HEK293 (cell line): ENCODE measurements at regions not wholly inside any gene's neighbourhood (a gene's known extent, or its start where the extent isn't known, plus 50 kb on each side); places are given as distances from the start of the nearest gene placed in this dataset.

ENCODE experiments used
- HOXC10 ChIP-seq: sonication (generic); formaldehyde crosslinking; IDR thresholded peaks from 2 replicates; pipeline ENCODE4 v1.8.1; 2023; ENCODE audit warnings: mild to moderate bottlenecking, missing genetic modification reagents
- ZNF157 ChIP-seq: fragments of 450-650 bp; formaldehyde crosslinking; IDR thresholded peaks from 2 replicates; pipeline ENCODE4 v1.5.1; 2016; ENCODE audit warnings: missing biosample characterization, missing genetic modification characterization
- ZNF274 ChIP-seq, 2 experiments: fragments of 200-500 bp in 1 of 2; fragments of 450-650 bp in 1 of 2; sonication (Bioruptor generic) in 1 of 2; formaldehyde crosslinking in 1 of 2; IDR thresholded peaks; 2 replicates each; pipeline versions ENCODE4 v1.5.1 to v1.6.1; 2014 to 2016; ENCODE audit warnings: borderline replicate concordance in 1 of 2, inconsistent platforms in 1 of 2, low read length in 1 of 2, missing biosample characterization in 1 of 2, missing genetic modification characterization in 1 of 2
- ZNF501 ChIP-seq: fragments of 450-650 bp; formaldehyde crosslinking; IDR thresholded peaks from 2 replicates; pipeline ENCODE4 v1.5.1; 2016; ENCODE audit warnings: missing biosample characterization, missing genetic modification characterization
- ZNF629 ChIP-seq: fragments of 450-650 bp; formaldehyde crosslinking; IDR thresholded peaks from 2 replicates; pipeline ENCODE4 v1.5.1; 2017; ENCODE audit warnings: missing biosample characterization, missing genetic modification characterization
- ZXDB ChIP-seq: fragments of 450-650 bp; formaldehyde crosslinking; IDR thresholded peaks from 2 replicates; pipeline ENCODE4 v1.5.1; 2016; ENCODE audit warnings: missing biosample characterization, missing genetic modification characterization
- TF ChIP-seq, protein P1 (sequence below): fragments of 450-650 bp; formaldehyde crosslinking; IDR thresholded peaks from 2 replicates; pipeline ENCODE4 v1.5.1; 2016; ENCODE audit warnings: missing biosample characterization, missing genetic modification characterization
- TF ChIP-seq, protein P2 (sequence below): fragments of 450-650 bp; formaldehyde crosslinking; IDR thresholded peaks from 2 replicates; pipeline ENCODE4 v1.5.1; 2016; ENCODE audit warnings: missing biosample characterization, missing genetic modification characterization
- TF ChIP-seq, protein P3 (sequence below): IDR thresholded peaks from 2 replicates; pipeline ENCODE4 v1.6.1; 2011; ENCODE audit warnings: mild to moderate bottlenecking, low read depth, low read length, borderline replicate concordance
- TF ChIP-seq, protein P4 (sequence below): fragments of 450-650 bp; IDR thresholded peaks from 2 replicates; pipeline ENCODE4 v1.5.1; 2018; ENCODE audit warnings: missing biosample characterization, missing genetic modification characterization

DNA sequence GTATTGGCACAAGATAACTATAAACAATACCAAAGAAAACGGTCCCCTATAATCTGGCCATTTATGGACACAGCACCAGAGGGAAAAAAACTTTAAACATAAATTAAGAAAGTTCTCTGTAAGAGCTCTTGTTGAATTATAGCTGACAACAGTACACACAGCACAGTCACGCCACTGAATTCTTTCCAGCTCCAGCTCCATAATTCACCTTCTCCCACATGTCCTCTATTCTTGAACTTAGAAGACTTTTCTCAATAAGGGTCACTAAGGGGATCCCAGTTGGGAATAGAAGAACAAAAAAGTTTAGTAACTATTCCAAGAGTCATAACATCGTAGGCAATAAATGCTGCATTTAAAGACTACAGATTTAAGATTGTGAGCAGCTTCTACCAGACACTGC is 124.6 kb upstream of the CYP1B1 start:
- TF ChIP-seq, protein P1, sequence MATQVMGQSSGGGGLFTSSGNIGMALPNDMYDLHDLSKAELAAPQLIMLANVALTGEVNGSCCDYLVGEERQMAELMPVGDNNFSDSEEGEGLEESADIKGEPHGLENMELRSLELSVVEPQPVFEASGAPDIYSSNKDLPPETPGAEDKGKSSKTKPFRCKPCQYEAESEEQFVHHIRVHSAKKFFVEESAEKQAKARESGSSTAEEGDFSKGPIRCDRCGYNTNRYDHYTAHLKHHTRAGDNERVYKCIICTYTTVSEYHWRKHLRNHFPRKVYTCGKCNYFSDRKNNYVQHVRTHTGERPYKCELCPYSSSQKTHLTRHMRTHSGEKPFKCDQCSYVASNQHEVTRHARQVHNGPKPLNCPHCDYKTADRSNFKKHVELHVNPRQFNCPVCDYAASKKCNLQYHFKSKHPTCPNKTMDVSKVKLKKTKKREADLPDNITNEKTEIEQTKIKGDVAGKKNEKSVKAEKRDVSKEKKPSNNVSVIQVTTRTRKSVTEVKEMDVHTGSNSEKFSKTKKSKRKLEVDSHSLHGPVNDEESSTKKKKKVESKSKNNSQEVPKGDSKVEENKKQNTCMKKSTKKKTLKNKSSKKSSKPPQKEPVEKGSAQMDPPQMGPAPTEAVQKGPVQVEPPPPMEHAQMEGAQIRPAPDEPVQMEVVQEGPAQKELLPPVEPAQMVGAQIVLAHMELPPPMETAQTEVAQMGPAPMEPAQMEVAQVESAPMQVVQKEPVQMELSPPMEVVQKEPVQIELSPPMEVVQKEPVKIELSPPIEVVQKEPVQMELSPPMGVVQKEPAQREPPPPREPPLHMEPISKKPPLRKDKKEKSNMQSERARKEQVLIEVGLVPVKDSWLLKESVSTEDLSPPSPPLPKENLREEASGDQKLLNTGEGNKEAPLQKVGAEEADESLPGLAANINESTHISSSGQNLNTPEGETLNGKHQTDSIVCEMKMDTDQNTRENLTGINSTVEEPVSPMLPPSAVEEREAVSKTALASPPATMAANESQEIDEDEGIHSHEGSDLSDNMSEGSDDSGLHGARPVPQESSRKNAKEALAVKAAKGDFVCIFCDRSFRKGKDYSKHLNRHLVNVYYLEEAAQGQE (tag by site-specific recombination), result no peak
- TF ChIP-seq, protein P2, sequence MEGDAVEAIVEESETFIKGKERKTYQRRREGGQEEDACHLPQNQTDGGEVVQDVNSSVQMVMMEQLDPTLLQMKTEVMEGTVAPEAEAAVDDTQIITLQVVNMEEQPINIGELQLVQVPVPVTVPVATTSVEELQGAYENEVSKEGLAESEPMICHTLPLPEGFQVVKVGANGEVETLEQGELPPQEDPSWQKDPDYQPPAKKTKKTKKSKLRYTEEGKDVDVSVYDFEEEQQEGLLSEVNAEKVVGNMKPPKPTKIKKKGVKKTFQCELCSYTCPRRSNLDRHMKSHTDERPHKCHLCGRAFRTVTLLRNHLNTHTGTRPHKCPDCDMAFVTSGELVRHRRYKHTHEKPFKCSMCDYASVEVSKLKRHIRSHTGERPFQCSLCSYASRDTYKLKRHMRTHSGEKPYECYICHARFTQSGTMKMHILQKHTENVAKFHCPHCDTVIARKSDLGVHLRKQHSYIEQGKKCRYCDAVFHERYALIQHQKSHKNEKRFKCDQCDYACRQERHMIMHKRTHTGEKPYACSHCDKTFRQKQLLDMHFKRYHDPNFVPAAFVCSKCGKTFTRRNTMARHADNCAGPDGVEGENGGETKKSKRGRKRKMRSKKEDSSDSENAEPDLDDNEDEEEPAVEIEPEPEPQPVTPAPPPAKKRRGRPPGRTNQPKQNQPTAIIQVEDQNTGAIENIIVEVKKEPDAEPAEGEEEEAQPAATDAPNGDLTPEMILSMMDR, result no peak
- no peak for TF ChIP-seq HOXC10 (CRISPR knock-in tag)
- no peak for TF ChIP-seq ZNF274 (IDR thresholded peaks at IDR 0.05; ENCODE audit: low read length)
- TF ChIP-seq ZNF274 (tag by site-specific recombination; IDR thresholded peaks at IDR 0.05; ENCODE audit: borderline replicate concordance), result no peak
- TF ChIP-seq, protein P3, sequence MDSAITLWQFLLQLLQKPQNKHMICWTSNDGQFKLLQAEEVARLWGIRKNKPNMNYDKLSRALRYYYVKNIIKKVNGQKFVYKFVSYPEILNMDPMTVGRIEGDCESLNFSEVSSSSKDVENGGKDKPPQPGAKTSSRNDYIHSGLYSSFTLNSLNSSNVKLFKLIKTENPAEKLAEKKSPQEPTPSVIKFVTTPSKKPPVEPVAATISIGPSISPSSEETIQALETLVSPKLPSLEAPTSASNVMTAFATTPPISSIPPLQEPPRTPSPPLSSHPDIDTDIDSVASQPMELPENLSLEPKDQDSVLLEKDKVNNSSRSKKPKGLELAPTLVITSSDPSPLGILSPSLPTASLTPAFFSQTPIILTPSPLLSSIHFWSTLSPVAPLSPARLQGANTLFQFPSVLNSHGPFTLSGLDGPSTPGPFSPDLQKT, result no peak
- TF ChIP-seq ZNF501 (tag by site-specific recombination), result no peak
- TF ChIP-seq ZNF157 (tag by site-specific recombination), result no peak
- no peak for TF ChIP-seq ZNF629 (tag by site-specific recombination)
- TF ChIP-seq ZXDB (tag by site-specific recombination), result no peak
- TF ChIP-seq, protein P4, sequence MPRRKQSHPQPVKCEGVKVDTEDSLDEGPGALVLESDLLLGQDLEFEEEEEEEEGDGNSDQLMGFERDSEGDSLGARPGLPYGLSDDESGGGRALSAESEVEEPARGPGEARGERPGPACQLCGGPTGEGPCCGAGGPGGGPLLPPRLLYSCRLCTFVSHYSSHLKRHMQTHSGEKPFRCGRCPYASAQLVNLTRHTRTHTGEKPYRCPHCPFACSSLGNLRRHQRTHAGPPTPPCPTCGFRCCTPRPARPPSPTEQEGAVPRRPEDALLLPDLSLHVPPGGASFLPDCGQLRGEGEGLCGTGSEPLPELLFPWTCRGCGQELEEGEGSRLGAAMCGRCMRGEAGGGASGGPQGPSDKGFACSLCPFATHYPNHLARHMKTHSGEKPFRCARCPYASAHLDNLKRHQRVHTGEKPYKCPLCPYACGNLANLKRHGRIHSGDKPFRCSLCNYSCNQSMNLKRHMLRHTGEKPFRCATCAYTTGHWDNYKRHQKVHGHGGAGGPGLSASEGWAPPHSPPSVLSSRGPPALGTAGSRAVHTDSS, result no peak
